ENCODE measurements at regions not wholly inside any gene's neighbourhood (a gene's known extent, or its start where the extent isn't known, plus 50 kb on each side); places are given as distances from the start of the nearest gene placed in this dataset.

DNA sequence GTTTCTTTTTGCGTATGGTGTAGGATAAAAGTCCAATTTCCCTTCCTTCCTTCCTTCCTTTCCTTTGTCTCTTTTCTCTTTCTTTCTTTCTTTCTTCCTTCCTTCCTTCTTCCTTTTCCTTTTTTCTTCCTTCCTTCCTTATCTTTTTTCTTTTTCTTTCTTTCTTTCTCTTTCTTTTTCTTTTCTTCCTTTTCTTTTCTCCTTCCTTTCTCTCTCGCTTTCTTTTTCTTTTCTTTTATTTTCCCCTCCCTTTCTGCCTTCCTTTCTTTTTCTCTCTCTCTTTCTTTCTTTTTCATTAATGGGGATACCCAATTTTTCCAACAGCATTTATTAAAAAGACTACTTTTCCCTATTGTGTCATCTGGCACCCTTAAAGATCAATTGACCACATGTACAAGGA, 1359.7 kb downstream of the FAM181B start:
- TF ChIP-seq POLR2A (IDR thresholded peaks at IDR 0.05): no peak
- TF ChIP-seq, protein P1, sequence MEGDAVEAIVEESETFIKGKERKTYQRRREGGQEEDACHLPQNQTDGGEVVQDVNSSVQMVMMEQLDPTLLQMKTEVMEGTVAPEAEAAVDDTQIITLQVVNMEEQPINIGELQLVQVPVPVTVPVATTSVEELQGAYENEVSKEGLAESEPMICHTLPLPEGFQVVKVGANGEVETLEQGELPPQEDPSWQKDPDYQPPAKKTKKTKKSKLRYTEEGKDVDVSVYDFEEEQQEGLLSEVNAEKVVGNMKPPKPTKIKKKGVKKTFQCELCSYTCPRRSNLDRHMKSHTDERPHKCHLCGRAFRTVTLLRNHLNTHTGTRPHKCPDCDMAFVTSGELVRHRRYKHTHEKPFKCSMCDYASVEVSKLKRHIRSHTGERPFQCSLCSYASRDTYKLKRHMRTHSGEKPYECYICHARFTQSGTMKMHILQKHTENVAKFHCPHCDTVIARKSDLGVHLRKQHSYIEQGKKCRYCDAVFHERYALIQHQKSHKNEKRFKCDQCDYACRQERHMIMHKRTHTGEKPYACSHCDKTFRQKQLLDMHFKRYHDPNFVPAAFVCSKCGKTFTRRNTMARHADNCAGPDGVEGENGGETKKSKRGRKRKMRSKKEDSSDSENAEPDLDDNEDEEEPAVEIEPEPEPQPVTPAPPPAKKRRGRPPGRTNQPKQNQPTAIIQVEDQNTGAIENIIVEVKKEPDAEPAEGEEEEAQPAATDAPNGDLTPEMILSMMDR (IDR thresholded peaks at IDR 0.05): no peak
- no peak for TF ChIP-seq EP300 (IDR thresholded peaks at IDR 0.05)
